ENCODE measurements at regions not wholly inside any gene's neighbourhood (a gene's known extent, or its start where the extent isn't known, plus 50 kb on each side); places are given as distances from the start of the nearest gene placed in this dataset.
"Not testable (repeated sequence)": the region's sequence is repeated elsewhere in the genome, so short reads cannot be mapped to it uniquely, and the experiment has no call there.

DNA sequence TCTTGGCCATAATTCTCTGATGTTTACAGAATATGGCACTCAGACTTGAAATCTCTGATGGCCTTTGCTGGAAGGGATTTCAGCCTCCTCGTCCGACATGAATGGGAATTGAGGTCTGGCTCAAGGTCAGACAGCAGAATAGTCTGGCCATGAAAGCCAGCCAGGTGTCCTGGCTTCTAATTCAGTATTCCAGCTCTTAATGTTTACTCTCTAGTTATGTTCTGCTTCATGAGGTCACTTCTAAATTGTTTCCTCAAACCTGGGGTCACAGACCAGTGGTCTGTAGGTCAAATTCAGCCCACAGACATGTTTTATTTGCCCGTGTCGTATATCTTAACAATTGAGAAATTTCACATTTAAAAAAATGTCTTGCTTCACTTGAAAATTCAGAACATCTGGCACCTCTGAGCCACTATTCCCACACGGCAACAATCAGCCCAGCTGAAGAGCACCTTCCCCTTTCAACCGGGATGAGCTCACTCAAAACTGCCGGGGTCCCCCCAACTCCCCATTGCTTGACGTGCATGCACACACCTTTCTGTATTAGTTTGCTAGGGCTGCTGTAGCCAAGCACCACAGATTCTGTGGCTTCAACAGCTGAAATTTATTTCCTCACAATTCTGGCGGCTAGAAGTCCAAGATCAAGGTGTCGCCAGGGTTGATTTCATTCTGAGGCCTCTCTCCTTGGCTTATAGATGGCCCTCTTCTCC is 243.5 kb downstream of the ENC1 start:
- no peak for DNase-seq

DNA sequence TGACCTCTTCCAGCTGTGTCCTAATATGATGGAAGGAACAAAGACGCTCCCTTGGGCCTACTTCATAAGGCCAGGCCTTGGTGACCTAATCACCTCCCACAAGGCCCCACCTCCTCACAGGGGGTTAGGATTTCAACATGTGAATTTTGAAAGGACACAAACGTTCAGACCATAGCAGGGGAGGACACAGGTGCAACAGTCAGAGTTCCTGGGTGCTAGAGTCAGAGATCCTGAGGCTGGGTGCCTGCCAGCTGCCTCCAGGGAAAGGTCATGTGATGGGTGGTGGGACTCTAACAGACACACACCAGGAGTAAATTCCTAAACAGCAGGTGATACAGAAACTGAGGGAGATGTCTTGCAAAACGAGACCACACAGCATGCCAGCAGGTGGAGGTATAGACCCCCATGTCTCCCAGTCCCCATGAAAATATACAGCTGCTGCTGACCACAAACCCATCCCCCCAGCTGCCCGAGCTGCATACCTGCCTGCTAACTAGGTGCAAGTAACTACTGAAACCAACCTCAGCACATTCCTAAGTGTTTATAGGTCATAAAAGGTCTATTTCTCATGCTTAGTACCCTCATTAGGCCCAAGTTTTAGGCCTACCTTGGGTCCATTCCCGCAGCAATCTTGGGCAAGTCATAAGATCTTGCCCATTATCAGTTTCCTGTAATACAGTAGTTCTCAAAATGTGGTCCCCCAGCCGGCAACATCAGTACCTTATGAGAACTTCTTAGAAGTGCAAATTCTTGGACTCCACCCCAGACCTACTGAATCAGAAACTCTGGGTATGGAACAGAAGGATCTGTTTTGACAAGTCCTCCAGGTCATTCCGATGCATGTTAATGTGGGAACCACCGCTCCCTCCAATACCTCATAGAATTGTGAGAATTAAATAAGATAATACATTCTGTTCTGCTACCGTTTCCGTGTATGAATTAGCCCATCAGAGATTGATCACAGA is 245.3 kb downstream of the ENC1 start:
- DNase-seq: no peak

DNA sequence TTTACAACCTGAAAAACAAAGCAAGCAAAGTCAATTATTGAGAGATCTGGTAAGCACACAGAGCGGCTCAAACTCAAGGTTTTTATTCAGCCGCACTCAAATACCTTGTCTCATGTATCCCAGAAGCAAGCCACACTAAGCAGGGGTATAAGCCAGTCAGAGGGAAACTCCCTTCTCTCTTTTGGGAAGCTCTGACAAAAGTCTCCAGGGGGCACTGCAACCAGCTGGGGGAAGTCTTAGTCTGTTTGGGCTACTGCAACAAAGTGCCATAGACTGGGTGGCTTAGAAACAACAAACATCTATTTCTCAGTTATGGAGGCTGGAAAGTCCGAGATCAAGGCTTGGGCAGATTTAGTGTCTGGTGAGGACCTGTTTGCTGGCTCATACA is 246.0 kb downstream of the ENC1 start:
- DNase-seq: no peak

DNA sequence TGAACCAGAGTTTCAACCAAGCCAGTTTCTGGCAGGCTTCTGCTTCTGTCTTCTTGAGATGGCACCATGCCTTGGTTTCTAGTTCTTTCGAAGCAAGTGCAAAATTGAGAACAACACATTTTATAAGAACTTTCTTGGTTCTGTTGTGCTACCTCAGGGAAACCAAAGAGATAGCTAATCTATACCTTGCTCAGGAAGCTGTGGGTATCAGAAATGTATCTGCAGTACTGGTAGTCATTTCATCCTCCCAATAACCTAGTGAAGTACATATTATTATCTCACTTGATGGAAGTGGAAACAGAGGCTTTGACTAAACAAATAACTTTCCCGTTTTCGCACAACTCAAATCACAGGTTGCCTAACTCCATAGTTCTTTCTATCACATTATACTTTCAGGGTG is 246.6 kb downstream of the ENC1 start:
- no peak for DNase-seq

DNA sequence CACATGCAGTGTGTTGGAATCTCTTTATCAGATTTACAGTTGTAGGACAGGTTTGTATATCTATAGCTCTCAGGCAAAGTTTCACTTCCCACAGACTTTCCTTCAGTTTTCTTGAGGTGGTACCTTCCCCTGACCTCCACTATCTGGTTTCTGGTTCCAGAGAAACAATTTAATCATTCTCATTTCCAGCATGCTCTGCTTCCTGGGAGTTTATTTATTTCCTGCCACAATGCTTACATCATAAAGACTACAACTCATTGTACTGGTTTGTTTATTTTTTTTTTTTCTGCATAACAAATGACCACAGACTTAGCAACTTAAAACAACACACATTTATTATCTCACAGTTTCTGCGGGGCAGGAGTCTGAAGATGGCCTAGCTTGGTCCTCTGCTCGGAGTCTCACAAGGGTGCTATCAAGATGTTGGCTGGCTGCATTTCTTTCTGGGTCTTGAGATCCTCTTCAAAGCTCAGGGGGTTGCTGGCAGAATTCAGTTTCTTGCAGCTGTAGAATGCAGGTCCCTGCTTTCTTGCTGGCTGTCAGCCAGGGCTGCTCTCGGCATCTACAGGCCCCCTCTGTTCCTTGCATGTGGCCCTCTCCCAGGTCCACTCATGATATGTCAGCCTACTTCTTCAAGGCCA is 247.7 kb downstream of the ENC1 start:
- DNase-seq: no peak

DNA sequence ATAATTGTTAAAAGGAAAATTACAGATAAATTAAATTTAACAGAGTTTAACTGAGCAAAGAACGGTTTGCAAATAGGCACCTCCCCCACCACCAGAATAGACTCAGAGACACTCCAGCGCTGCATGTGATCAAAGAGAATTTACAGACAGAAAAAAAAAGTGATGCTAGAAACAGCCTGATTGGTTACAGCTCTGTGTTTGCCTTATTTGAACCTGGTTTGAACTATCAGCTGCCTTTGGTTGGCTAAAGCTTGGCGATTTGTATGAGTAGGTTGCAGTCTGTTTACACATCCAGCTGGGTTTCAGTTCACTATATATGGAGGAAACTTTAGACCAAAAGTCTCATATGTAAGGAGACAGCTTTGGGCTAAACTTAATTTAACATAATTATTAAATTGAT is 249.1 kb downstream of the ENC1 start:
- DNase-seq: no peak

DNA sequence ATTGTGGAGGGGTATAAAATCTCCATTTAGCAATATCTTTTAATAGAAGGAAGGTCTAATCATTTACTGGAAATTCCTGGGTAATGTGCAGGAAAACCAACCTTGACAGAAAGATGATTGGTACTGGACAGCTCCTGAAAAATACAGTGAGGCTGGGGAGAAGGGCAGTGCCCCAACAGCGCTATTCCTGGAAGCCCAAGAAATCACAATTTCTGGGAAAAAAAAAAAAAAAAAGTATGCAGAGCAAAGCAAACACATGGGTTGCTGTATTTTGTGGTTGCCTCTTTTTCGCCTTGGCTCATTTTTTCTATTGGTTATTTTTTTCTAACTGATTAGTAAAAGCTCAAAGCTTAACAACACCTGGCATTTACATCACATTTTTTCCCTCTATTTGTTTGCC is 249.7 kb downstream of the ENC1 start:
- DNase-seq: no peak

DNA sequence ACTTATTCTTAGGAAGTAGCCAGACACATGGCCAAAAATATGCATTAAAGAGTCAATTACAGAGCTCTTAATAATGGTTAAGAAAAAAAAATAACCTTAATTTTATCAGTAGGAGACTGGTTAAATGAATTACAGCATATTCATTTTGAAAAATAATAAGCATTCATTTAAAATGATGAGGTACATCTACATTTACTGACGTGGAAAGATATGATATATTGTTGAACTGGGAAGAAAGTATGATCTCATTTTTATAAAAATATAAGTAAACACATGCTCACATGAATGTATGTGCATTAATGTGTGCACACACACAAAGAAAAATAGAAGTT is 250.3 kb downstream of the ENC1 start:
- no peak for DNase-seq

DNA sequence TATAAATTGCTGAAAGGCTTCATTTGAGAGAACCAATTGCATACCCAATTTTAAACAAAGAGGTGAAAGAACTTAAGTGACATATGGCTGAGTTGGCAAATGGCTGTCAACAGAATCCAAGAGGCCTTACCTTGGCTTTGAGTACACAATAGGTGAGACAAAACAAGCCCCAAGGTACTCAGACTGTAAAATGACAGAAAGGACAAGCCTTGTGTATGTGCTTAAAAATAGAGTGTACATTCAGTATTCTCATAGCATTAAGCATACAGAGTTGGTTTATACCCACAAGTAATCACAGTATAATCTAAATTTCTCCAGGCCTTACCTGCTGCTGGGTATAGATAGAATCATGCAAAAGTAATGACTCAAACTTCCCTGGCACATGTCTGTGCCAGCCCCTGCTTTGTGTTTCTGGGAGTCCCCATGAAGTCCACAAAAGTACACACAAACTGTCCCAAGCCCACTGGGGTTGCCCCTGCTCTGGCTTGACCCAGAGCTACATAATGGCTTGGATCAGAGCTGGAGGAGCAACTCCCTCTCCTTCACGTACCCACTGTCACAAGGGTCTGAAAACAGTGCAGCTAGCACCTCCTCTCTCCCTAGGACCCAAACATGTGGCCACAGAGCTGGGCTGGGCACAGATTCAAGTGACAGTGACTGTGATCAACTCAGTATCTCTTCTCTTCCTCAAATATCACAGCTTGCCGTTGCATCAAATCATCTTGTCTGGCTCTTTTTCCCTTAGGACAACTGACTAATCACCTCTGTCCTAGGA is 250.8 kb downstream of the ENC1 start:
- DNase-seq: no peak

DNA sequence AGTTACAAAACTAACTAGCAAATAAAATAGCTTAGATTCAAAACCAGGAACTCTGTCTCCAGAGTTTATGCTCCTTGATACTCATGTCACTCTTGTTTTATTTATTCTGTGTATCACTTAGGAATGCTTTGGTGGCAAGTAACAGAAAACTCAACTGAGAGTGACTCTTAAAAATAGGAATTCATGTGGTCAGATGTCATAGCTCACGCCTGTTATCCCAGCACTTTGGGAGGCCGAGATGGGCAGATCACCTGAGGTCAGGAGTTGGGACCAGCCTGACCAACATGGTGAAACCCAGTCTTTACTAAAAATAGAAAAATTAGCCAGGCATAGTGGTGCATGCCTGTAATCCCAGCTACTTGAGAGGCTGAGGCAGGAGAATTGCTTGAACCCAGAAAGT is 252.1 kb downstream of the ENC1 start:
- DNase-seq: not testable (repeated sequence)

DNA sequence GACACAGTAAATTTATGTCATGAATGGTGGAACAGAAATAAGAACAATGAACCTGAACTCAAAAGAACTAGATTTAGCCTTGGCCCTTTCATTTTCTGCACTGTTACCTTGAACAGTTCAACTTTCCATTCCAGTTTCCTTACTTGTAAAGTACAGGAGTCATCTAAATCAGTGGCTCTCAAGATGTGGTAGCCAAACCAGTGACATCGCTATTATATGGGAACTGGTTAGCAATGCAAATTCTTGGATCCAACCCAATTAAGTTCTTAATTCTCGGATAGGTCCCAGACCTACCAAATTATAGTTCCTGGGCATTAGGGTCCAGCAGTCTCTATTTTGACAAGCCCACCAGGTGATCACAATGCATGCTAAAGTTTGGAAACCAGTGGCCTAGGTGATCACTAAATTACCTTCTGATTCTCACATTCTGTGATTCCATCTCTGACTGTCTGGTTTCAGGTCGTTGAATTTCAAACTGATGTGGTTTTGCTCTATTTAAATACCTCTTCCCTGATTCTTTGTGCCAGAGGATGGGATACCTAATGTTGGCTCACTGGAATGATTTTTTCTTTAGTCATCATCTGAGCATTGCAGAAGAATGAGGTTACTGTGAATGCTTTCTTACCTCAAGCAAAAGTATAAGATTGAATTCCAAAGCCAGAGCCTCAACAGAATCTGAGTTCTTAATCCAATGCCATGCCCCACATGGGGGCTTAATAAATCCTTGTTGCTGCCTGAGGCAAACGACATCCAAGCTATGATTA is 253.8 kb downstream of the ENC1 start:
- DNase-seq: no peak

DNA sequence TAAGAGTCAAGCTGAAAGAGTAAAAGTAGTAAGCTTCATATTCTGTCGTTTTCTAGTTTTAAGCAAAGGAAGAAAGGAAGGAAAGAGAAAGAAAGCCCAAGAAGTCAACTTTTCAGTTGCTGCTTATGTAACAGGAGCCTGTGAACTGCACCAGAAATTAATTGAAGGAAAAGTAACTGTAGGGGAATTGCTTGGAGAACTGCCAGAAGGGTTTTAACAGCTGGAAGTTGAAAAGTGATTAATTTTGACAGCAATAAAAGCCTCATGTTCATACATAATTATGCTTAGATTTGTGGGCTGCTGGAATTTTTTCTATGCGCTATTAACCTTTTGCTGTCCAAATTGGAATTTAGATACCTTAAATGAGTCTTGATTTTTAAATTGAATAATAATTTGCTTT is 255.7 kb downstream of the ENC1 start:
- DNase-seq: peak; percentile 68

DNA sequence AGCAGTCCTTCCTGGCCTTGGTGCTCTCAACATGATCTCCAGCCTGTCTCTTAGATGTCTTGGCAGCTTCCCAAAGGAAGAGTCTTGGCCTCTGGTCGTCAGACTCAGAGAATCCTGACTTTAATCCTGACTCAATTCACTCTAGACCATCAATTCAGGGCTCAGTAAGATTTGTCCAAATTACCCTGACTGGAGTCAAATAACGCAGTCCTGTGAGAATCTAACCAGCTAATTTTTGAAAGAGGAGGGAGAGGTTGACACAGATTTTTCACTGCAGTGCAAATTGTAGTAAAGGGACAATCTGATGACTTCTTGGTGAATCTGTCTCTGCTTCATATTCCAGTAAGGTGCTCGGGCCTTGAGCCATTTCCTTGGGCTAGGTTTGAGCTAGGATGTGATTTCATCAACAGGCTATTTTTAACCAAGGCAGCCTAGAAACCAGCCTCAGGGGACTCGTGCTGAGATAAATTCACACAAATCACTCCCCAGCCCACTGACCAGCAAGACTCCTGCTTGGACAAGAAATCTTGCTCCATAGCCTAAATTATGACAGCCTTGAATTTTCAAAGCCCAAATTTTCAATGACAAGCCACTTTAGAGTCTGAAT is 257.4 kb downstream of the ENC1 start:
- DNase-seq: peak; percentile 69

DNA sequence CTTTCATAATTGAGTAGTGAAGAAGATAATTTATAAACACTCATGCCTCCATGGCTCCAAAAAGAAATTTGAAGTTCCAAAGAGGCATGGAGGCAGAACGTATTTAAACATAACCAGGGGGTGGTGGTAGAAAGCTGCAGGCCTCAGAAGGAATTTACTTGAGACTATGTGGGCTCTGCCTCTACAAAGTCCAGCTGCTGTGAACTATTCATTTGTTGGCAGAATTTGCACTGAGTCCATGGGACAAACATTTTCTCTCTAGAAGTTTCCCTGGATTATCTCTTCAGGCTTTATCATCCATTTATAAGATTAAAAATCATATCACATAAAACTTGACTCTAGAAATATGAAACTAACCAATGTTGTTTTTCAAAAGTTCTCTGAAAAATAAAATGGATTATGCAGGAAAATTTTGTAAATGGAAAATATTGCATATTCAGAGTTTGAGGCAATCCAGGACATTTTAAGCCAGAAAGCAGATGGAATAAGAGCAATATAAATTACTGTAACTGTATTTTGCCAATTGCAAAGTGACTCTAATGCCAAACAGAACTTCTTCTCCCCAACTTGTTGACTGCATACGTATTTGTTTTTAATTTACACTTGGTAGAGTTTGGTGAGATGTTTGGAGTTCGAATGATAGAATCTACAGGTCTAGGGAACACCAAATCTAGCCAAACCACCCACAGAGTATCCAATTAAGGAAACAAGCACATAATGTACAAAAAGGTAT is 258.2 kb downstream of the ENC1 start:
- DNase-seq: no peak

DNA sequence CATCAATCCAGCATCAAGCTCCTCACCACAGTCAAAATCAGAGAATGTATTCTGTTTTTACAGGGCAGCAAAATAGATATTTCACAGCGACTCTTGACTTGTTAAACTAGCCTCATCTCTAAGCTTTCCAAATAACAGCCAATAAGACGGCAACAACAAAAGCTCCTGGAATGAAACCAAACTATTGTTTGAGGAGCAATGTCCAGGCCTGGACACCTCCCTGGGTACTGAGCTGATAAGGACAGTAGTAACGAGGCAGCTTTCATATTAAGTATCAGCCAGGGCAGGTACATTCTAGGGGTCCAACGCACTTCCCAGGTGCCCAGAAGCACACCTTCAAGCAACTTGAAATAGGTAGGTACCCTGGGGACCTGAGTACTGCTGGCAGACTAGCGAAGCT is 260.3 kb downstream of the ENC1 start:
- DNase-seq: no peak

DNA sequence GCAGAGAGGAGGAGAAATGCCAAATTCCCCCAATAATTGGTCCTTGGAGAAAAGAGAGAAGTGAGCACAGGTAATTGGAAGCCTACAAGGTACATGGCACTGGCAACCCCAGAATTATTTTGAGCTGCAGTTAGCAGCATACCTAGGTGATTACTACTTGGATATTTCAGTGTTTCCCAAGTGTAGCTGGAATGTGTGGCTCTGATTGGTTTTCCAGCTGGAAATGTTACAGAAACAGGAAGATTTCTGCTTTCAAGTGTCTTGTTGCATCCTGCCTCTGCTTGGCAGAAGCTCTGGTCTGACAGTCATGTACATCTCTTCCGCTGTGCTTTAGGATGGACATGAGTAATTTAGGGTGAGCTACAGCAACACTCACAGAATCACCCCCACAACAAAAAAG is 262.1 kb downstream of the ENC1 start:
- DNase-seq: no peak

DNA sequence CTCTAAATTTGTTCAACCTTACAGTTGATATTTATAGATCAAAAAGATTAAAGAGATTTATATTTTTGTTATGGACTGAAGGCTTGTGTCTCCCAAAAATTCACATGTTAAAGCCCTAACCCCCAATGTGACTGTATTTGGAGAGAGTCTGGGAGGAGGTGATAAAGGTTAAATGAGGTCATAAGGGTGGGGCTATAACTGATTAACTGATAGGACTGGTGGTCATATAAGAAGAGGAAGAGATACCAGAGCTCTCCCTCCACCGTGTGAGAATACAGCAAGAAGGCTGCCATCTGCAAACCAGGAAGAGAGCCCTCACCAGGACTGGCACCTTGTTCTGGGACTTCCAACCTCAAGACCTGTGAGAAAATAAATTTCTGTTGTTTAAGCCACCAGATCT is 264.3 kb downstream of the ENC1 start:
- no peak for DNase-seq

DNA sequence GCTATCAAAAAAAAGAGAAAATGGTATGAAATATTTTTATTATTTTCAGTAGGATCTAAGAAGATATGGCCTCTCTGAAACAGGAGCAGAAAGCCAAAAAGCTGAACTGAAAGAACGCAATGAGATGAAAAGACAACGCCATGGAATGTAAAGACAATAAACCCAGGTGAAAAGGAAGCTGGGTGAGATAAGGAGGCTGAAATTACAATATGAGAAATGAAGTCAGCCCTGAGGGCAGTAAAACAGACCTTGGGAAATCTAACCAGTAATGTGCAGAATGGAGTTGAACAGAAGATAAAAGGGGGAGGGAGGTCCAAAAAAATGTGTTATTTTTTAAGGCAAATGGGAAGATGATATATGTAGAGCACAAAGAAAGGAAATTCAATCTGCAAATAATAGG is 265.3 kb downstream of the ENC1 start:
- DNase-seq: no peak

DNA sequence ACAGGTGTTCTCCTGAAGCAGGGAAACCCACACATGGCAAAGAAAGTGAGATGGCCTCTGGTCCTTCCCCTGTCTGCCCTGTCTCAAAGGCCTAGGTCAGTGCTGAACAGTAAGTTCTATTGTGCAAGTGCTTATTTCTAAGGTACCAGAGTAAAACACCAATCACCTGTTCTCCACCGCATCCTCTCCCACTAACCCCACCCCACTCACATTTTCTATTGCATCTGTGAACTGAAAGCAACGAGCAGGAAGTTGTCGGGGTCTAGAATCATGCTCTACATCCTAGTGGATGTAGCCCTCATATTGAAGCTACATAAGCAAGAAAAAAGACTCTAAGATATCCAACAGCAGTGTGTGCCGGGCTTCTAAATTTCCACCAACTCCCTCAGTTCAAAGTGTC is 265.9 kb downstream of the ENC1 start:
- no peak for DNase-seq

DNA sequence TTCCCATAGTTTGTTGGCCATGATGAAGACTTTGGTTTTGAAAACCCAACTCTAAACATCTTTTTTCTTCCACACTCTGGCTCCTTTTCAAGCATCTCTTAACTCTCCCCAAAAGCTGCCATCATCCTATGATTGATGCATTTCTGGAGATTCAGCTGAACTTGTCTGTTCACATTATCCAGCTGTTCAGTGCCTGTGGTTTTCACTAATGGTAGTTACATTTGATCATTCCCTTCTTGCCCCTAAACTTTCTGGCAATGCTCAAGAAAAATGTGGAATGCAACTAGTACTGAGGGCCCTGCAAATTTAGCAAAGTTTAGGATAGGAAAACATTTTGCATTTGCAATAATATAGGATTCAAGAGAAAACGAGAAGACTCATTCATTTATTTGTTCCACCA is 267.5 kb downstream of the ENC1 start:
- DNase-seq: no peak

DNA sequence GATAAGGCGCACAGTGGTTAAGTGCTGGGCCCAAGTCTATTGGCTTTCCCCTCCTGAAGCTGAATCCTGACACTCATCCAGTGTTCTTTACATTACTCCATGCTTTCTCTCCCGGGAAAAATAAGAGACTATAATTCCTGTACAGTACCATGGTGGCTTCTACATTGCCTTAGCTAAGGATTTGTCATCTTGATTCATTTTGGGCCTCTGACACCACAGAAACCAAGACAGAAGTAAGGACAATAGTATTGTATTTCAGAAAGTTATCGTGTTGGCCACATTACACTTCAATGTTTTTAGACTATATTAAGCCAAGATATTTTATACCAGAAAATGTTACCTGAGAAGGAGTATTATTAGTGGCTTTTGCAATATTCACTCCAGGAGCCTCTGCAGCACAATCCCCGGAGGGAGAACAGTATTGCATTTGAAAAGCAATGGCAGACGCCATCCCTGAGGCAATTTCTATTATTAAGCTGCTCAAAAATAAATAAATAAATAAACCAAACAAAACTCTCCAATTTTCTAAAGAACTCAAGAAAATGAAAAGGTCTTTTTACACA is 267.9 kb downstream of the ENC1 start:
- no peak for DNase-seq
